DND-41 (cell line): ENCODE measurements at regions not wholly inside any gene's neighbourhood (a gene's known extent, or its start where the extent isn't known, plus 50 kb on each side); places are given as distances from the start of the nearest gene placed in this dataset.

ENCODE experiments used
- EZH2 ChIP-seq: IDR thresholded peaks from 3 replicates; pipeline ENCODE4 v1.6.1; 2012; ENCODE audit warnings: borderline replicate concordance, low read depth, mild to moderate bottlenecking, moderate library complexity, low read length, inconsistent platforms; ENCODE audit not compliant: severe bottlenecking
- TF ChIP-seq, protein P1 (sequence below): IDR thresholded peaks from 2 replicates; pipeline ENCODE4 v1.5.1; 2012; ENCODE audit warnings: borderline replicate concordance, low read length, moderate library complexity, mild to moderate bottlenecking; ENCODE audit not compliant: poor library complexity, severe bottlenecking; ENCODE audit errors: extremely low read depth

DNA sequence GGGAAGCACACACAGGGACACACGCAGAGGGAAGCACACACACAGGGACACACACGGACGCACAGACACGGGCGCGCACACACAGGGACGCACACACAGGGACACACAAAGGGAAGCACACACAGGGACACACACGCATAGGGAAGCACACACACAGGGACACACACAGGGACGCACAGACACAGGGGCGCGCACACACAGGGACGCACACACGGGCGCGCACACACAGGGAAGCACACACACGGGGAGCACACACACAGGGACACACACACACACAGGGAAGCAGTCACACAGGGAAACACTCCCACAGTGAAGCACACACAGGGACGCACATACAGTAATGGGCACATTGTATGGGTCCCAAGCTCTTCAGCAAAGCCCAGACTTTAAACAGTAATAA is 685.3 kb downstream of the TRIML1 start:
- TF ChIP-seq, protein P1, sequence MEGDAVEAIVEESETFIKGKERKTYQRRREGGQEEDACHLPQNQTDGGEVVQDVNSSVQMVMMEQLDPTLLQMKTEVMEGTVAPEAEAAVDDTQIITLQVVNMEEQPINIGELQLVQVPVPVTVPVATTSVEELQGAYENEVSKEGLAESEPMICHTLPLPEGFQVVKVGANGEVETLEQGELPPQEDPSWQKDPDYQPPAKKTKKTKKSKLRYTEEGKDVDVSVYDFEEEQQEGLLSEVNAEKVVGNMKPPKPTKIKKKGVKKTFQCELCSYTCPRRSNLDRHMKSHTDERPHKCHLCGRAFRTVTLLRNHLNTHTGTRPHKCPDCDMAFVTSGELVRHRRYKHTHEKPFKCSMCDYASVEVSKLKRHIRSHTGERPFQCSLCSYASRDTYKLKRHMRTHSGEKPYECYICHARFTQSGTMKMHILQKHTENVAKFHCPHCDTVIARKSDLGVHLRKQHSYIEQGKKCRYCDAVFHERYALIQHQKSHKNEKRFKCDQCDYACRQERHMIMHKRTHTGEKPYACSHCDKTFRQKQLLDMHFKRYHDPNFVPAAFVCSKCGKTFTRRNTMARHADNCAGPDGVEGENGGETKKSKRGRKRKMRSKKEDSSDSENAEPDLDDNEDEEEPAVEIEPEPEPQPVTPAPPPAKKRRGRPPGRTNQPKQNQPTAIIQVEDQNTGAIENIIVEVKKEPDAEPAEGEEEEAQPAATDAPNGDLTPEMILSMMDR, result no peak
- no peak for TF ChIP-seq EZH2
